ENCODE measurements at regions not wholly inside any gene's neighbourhood (a gene's known extent, or its start where the extent isn't known, plus 50 kb on each side); places are given as distances from the start of the nearest gene placed in this dataset.

DNA sequence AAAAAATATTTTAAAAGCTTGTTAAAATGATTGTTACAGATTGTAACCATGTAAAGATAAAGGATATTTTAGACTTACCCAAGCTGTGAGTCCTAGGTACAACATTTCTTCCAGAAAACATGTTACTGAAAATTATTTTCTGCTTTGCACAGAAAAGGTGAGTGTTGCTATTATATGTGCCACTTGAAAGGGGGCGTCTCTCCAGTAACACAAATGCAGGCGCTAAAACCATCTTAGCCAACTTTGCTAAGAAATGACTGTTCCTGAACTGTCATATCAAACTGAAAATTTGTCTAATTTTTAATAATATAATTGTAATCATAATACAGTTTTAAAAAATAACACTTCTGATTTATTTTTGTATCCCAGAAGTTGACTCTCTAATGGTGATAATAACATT is 75.6 kb upstream of the KRAS start:
- Histone ChIP-seq H3K4me3 (no peak overlapping the region), H3K27ac (replicated peaks) (no peak overlapping the region), H3K27me3 (ENCODE audit: low read depth) (peaks cover 11% of the 10 kb centered on the region), H3K9me3 (replicated peaks) (no peaks in the 10 kb centered on the region), H3K36me3 (no peaks in the 10 kb centered on the region), H3K4me1 (no peaks in the 10 kb centered on the region)
- no peak for TF ChIP-seq CTCF (IDR thresholded peaks at IDR 0.05; ENCODE audit: borderline replicate concordance)
- no peak for DNase-seq
- intact Hi-C loops (cut with micrococcal nuclease): no loop called here

- no peaks in the 10 kb centered on the region for H3K27me3 ChIP-seq (ENCODE audit: low read depth)
- H3K9me3 ChIP-seq (replicated peaks): no peaks in the 10 kb centered on the region
- intact Hi-C loops (cut with micrococcal nuclease): no loop called here
- no peak for DNase-seq
- no peak overlapping the region for H3K4me3 ChIP-seq
- no peaks in the 10 kb centered on the region for H3K36me3 ChIP-seq
- H3K27ac ChIP-seq (replicated peaks): no peak overlapping the region
- TF ChIP-seq CTCF (IDR thresholded peaks at IDR 0.05; ENCODE audit: borderline replicate concordance): no peak
- no peaks in the 10 kb centered on the region for H3K4me1 ChIP-seq
Observed at GRCh38 chr12:25324861-25325260, 74.1 kb upstream of the KRAS start.

GRCh38 chr12:25323581-25323982 is 72.9 kb upstream of the KRAS start:
- DNase-seq: no peak
- intact Hi-C loops (cut with micrococcal nuclease): no loop called here
- no peak overlapping the region for H3K4me3 ChIP-seq
- no peaks in the 10 kb centered on the region for H3K27me3 ChIP-seq (ENCODE audit: low read depth)
- no peaks in the 10 kb centered on the region for H3K9me3 ChIP-seq (replicated peaks)
- H3K36me3 ChIP-seq: no peaks in the 10 kb centered on the region
- no peak for TF ChIP-seq CTCF (IDR thresholded peaks at IDR 0.05; ENCODE audit: borderline replicate concordance)
- H3K27ac ChIP-seq (replicated peaks): no peak overlapping the region
- no peaks in the 10 kb centered on the region for H3K4me1 ChIP-seq

DNA sequence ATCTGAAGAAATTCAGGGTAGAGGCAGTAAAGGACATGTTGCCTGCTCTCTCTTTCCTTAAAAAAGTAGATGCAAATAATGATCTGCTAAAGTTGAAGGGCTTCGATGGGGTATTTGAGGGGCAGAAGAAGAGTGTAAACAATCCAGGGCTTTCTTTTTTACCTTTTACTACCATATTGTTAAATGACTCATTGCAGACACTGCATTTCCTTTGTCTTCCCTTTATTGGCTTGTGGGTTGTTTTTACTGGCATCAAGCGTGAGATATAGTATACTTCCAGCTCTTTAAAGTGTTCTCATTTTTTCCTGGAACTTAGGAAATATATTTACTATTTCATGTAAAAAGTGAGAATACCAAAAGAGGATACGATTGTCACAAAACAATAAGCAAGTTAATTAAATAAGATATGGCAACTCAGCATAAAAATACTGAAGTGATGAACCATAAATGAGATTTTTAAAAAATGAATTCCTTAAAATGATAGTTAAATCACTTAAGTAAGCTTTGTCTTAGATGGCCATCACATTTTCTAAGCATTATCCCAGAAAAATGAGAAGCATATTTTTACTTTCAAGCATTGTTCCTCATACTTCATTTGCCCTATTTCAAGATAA is 72.3 kb upstream of the KRAS start:
- intact Hi-C loops (cut with micrococcal nuclease): no loop called here
- no peak for DNase-seq
- Histone ChIP-seq H3K36me3 (no peaks in the 10 kb centered on the region), H3K27me3 (ENCODE audit: low read depth) (no peaks in the 10 kb centered on the region), H3K4me3 (no peak overlapping the region), H3K4me1 (no peaks in the 10 kb centered on the region), H3K9me3 (replicated peaks) (no peaks in the 10 kb centered on the region), H3K27ac (replicated peaks) (no peak overlapping the region)
- TF ChIP-seq CTCF (IDR thresholded peaks at IDR 0.05; ENCODE audit: borderline replicate concordance): no peak

- no peaks in the 10 kb centered on the region for H3K27me3 ChIP-seq (ENCODE audit: low read depth)
- no peaks in the 10 kb centered on the region for H3K4me1 ChIP-seq
- no peak overlapping the region for H3K4me3 ChIP-seq
- H3K27ac ChIP-seq (replicated peaks): no peak overlapping the region
- no peaks in the 10 kb centered on the region for H3K9me3 ChIP-seq (replicated peaks)
- intact Hi-C loops (cut with micrococcal nuclease): no loop called here
- no peak for DNase-seq
- no peaks in the 10 kb centered on the region for H3K36me3 ChIP-seq
- TF ChIP-seq CTCF (IDR thresholded peaks at IDR 0.05; ENCODE audit: borderline replicate concordance): no peak
Observed at GRCh38 chr12:25322351-25322750, 71.6 kb upstream of the KRAS start.
